SJCRH30 (cell line): ENCODE measurements at regions not wholly inside any gene's neighbourhood (a gene's known extent, or its start where the extent isn't known, plus 50 kb on each side); places are given as distances from the start of the nearest gene placed in this dataset.
"Not testable (repeated sequence)": the region's sequence is repeated elsewhere in the genome, so short reads cannot be mapped to it uniquely, and the experiment has no call there.

ENCODE experiments used
- DNase-seq, 2 experiments: peaks; one replicate each; pipeline ENCODE4 v3.0.0-alpha.2; 2015 to 2020
- H3K27ac ChIP-seq: fragments of 250-450 bp; sonication (Bioruptor Pico); 2 replicates; pipeline ENCODE4 v1.5.1; 2020; ENCODE audit warnings: mild to moderate bottlenecking, moderate library complexity
- H3K27me3 ChIP-seq: fragments of 250-450 bp; sonication (Bioruptor Pico); 2 replicates; pipeline ENCODE4 v1.5.1; 2020; ENCODE audit warnings: mild to moderate bottlenecking, moderate library complexity
- H3K36me3 ChIP-seq: fragments of 250-450 bp; sonication (Bioruptor Pico); 2 replicates; pipeline ENCODE4 v1.5.1; 2020; ENCODE audit warnings: mild to moderate bottlenecking, moderate library complexity
- H3K4me1 ChIP-seq: fragments of 250-450 bp; sonication (Bioruptor Pico); 2 replicates; pipeline ENCODE4 v1.5.1; 2020; ENCODE audit warnings: mild to moderate bottlenecking, moderate library complexity
- H3K4me3 ChIP-seq: fragments of 250-450 bp; sonication (Bioruptor Pico); 2 replicates; pipeline ENCODE4 v1.5.1; 2020; ENCODE audit warnings: mild to moderate bottlenecking, moderate library complexity
- H3K9me3 ChIP-seq: fragments of 250-450 bp; sonication (Bioruptor Pico); replicated peaks from 2 replicates; pipeline ENCODE4 v1.5.1; 2020; ENCODE audit warnings: mild to moderate bottlenecking, moderate library complexity

- Histone ChIP-seq H3K27ac (no peak overlapping the region), H3K36me3 (no peaks in the 10 kb centered on the region), H3K4me3 (no peak overlapping the region), H3K4me1 (peaks cover 4% of the 10 kb centered on the region), H3K9me3 (no peaks in the 10 kb centered on the region), H3K27me3 (no peaks in the 10 kb centered on the region)
- peak; percentile 81 to 83 for DNase-seq
Observed at GRCh38 chr22:23383491-23384361, 196.4 kb downstream of the IGLL1 start.

- Histone ChIP-seq H3K36me3 (no peaks in the 10 kb centered on the region), H3K4me1 (peaks cover 4% of the 10 kb centered on the region), H3K27ac (no peak overlapping the region), H3K9me3 (no peaks in the 10 kb centered on the region), H3K27me3 (no peaks in the 10 kb centered on the region), H3K4me3 (no peak overlapping the region)
- no peak for DNase-seq
Observed at GRCh38 chr22:23382428-23383218, 197.5 kb downstream of the IGLL1 start.

- no peak overlapping the region for H3K4me3 ChIP-seq
- no peak for DNase-seq
- peaks cover 4% of the 10 kb centered on the region for H3K4me1 ChIP-seq
- H3K36me3 ChIP-seq, result no peaks in the 10 kb centered on the region
- no peaks in the 10 kb centered on the region for H3K27me3 ChIP-seq
- no peak overlapping the region for H3K27ac ChIP-seq
- H3K9me3 ChIP-seq, result no peaks in the 10 kb centered on the region
Observed at GRCh38 chr22:23381661-23382427, 198.2 kb downstream of the IGLL1 start.

GRCh38 chr22:23380911-23381310 lies 199.2 kb downstream of the IGLL1 start:
- no peaks in the 10 kb centered on the region for H3K9me3 ChIP-seq
- no peak for DNase-seq
- no peak overlapping the region for H3K4me3 ChIP-seq
- H3K36me3 ChIP-seq, result no peaks in the 10 kb centered on the region
- H3K27ac ChIP-seq, result no peak overlapping the region
- H3K27me3 ChIP-seq, result no peaks in the 10 kb centered on the region
- H3K4me1 ChIP-seq, result peaks cover 4% of the 10 kb centered on the region

- Histone ChIP-seq H3K36me3 (no peaks in the 10 kb centered on the region), H3K4me3 (no peak overlapping the region), H3K27ac (no peak overlapping the region), H3K27me3 (no peaks in the 10 kb centered on the region), H3K4me1 (peaks cover 4% of the 10 kb centered on the region), H3K9me3 (no peaks in the 10 kb centered on the region)
- peak in 1 of 2 experiments; percentile 41 for DNase-seq
Observed at GRCh38 chr22:23380230-23380573, 199.9 kb downstream of the IGLL1 start.

- not testable (repeated sequence) for H3K36me3 ChIP-seq, H3K27ac ChIP-seq, H3K4me1 ChIP-seq, H3K4me3 ChIP-seq, H3K9me3 ChIP-seq, DNase-seq, H3K27me3 ChIP-seq
Observed at GRCh38 chr22:23379540-23380229, 199.4 kb downstream of the BCR start.

GRCh38 chr22:23377767-23378166 lies 197.5 kb downstream of the BCR start:
- no peaks in the 10 kb centered on the region for H3K4me1 ChIP-seq
- no peak overlapping the region for H3K4me3 ChIP-seq
- no peak for DNase-seq
- H3K27me3 ChIP-seq, result no peaks in the 10 kb centered on the region
- no peaks in the 10 kb centered on the region for H3K36me3 ChIP-seq
- no peaks in the 10 kb centered on the region for H3K9me3 ChIP-seq
- no peak overlapping the region for H3K27ac ChIP-seq

- Histone ChIP-seq H3K27ac (no peak overlapping the region), H3K36me3 (no peaks in the 10 kb centered on the region), H3K4me1 (no peaks in the 10 kb centered on the region), H3K27me3 (no peaks in the 10 kb centered on the region), H3K4me3 (no peak overlapping the region), H3K9me3 (no peaks in the 10 kb centered on the region)
- DNase-seq, result peak; percentile 46 to 61
Observed at GRCh38 chr22:23376256-23376655, 195.9 kb downstream of the BCR start.

- no peaks in the 10 kb centered on the region for H3K4me1 ChIP-seq
- H3K27ac ChIP-seq, result no peak overlapping the region
- H3K4me3 ChIP-seq, result no peak overlapping the region
- H3K36me3 ChIP-seq, result no peaks in the 10 kb centered on the region
- H3K9me3 ChIP-seq, result no peaks in the 10 kb centered on the region
- DNase-seq, result no peak
- peaks cover 3% of the 10 kb centered on the region; the same call in 1 of the 2 replicates for H3K27me3 ChIP-seq
Observed at GRCh38 chr22:23375031-23375827, 194.9 kb downstream of the BCR start.

GRCh38 chr22:23373601-23374000 lies 193.3 kb downstream of the BCR start:
- H3K4me1 ChIP-seq, result no peaks in the 10 kb centered on the region
- H3K27me3 ChIP-seq, result peaks cover 3% of the 10 kb centered on the region; the same call in 1 of the 2 replicates
- H3K27ac ChIP-seq, result no peak overlapping the region
- H3K4me3 ChIP-seq, result no peak overlapping the region
- H3K9me3 ChIP-seq, result no peaks in the 10 kb centered on the region
- H3K36me3 ChIP-seq, result no peaks in the 10 kb centered on the region
- DNase-seq, result no peak

GRCh38 chr22:23370251-23370650 lies 189.9 kb downstream of the BCR start:
- no peaks in the 10 kb centered on the region for H3K36me3 ChIP-seq
- H3K9me3 ChIP-seq, result no peaks in the 10 kb centered on the region
- H3K4me3 ChIP-seq, result no peak overlapping the region
- no peak overlapping the region for H3K27ac ChIP-seq
- DNase-seq, result no peak
- peaks cover 6% of the 10 kb centered on the region; the same call in 1 of the 2 replicates for H3K27me3 ChIP-seq
- H3K4me1 ChIP-seq, result no peaks in the 10 kb centered on the region

- Histone ChIP-seq H3K36me3 (no peaks in the 10 kb centered on the region), H3K4me1 (no peaks in the 10 kb centered on the region), H3K27ac (no peak overlapping the region), H3K27me3 (peaks cover 6% of the 10 kb centered on the region; the same call in 1 of the 2 replicates), H3K9me3 (no peaks in the 10 kb centered on the region), H3K4me3 (no peak overlapping the region)
- no peak for DNase-seq
Observed at GRCh38 chr22:23369054-23369685, 188.9 kb downstream of the BCR start.
